ENCODE measurements at regions not wholly inside any gene's neighbourhood (a gene's known extent, or its start where the extent isn't known, plus 50 kb on each side); places are given as distances from the start of the nearest gene placed in this dataset.

- TF ChIP-seq, protein P1, sequence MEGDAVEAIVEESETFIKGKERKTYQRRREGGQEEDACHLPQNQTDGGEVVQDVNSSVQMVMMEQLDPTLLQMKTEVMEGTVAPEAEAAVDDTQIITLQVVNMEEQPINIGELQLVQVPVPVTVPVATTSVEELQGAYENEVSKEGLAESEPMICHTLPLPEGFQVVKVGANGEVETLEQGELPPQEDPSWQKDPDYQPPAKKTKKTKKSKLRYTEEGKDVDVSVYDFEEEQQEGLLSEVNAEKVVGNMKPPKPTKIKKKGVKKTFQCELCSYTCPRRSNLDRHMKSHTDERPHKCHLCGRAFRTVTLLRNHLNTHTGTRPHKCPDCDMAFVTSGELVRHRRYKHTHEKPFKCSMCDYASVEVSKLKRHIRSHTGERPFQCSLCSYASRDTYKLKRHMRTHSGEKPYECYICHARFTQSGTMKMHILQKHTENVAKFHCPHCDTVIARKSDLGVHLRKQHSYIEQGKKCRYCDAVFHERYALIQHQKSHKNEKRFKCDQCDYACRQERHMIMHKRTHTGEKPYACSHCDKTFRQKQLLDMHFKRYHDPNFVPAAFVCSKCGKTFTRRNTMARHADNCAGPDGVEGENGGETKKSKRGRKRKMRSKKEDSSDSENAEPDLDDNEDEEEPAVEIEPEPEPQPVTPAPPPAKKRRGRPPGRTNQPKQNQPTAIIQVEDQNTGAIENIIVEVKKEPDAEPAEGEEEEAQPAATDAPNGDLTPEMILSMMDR (conservative IDR thresholded peaks at IDR 0.05), result no peak
- no peak for TF ChIP-seq EZH2 (IDR thresholded peaks at IDR 0.05; ENCODE audit: low read depth)
These were observed 264.7 kb downstream of the NPR3 start for GRCh38 chr5:32975656-32976375.
